PC-3 (cell line): ENCODE measurements at regions not wholly inside any gene's neighbourhood (a gene's known extent, or its start where the extent isn't known, plus 50 kb on each side); places are given as distances from the start of the nearest gene placed in this dataset.

ENCODE experiments used
- CTCF ChIP-seq: fragments of 300-600 bp; sonication (generic); conservative IDR thresholded peaks from 2 replicates; pipeline ENCODE4 v1.5.1; 2017; ENCODE audit warnings: antibody characterized with exemption, low read depth, mild to moderate bottlenecking, low read length
- EZH2 ChIP-seq: fragments of 300-600 bp; sonication (generic); IDR thresholded peaks from one replicate; pipeline ENCODE4 v1.6.1; 2017; ENCODE audit warnings: antibody characterized with exemption, mild to moderate bottlenecking, low read length; ENCODE audit not compliant: unreplicated experiment
- EZH2phosphoT487 ChIP-seq: fragments of 300-600 bp; sonication (generic); IDR thresholded peaks from 2 replicates; pipeline ENCODE4 v1.6.1; 2018; ENCODE audit warnings: mild to moderate bottlenecking, antibody characterized with exemption, low read length, borderline replicate concordance

- TF ChIP-seq CTCF (no peak), EZH2 (no peak), EZH2phosphoT487 (no peak)
Observed at GRCh38 chr10:120684226-120684625, 166.9 kb upstream of the WDR11 start.
